ENCODE measurements at regions not wholly inside any gene's neighbourhood (a gene's known extent, or its start where the extent isn't known, plus 50 kb on each side); places are given as distances from the start of the nearest gene placed in this dataset.
A peak's percentile ranks its signal among the peaks of the same experiment; 100 is the strongest.

- H3K4me3 ChIP-seq (ENCODE audit: low read depth, low read length), result no peak overlapping the region
- peaks cover under 1% of the 10 kb centered on the region for H3K27me3 ChIP-seq (ENCODE audit: control insufficient read depth, insufficient read depth, low read length)
- H3K36me3 ChIP-seq (ENCODE audit: control insufficient read depth, insufficient read depth, low read length), result no peaks in the 10 kb centered on the region
- TF ChIP-seq, protein P1, sequence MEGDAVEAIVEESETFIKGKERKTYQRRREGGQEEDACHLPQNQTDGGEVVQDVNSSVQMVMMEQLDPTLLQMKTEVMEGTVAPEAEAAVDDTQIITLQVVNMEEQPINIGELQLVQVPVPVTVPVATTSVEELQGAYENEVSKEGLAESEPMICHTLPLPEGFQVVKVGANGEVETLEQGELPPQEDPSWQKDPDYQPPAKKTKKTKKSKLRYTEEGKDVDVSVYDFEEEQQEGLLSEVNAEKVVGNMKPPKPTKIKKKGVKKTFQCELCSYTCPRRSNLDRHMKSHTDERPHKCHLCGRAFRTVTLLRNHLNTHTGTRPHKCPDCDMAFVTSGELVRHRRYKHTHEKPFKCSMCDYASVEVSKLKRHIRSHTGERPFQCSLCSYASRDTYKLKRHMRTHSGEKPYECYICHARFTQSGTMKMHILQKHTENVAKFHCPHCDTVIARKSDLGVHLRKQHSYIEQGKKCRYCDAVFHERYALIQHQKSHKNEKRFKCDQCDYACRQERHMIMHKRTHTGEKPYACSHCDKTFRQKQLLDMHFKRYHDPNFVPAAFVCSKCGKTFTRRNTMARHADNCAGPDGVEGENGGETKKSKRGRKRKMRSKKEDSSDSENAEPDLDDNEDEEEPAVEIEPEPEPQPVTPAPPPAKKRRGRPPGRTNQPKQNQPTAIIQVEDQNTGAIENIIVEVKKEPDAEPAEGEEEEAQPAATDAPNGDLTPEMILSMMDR (IDR thresholded peaks at IDR 0.05; ENCODE audit: insufficient read depth, low read length, severe bottlenecking), result no peak
- no peak for DNase-seq (ENCODE audit: low read depth)
- FAIRE-seq, result no peak
Measured at GRCh38 chr1:114289824-114290223, 136.2 kb upstream of the SYT6 start.

- Histone ChIP-seq H3K4me3 (ENCODE audit: low read depth, low read length) (no peak overlapping the region), H3K27me3 (ENCODE audit: control insufficient read depth, insufficient read depth, low read length) (peaks cover 2% of the 10 kb centered on the region), H3K36me3 (ENCODE audit: control insufficient read depth, insufficient read depth, low read length) (no peaks in the 10 kb centered on the region)
- FAIRE-seq, result peak; percentile 13
- TF ChIP-seq, protein P1 (IDR thresholded peaks at IDR 0.05; ENCODE audit: insufficient read depth, low read length, severe bottlenecking), result no peak
- DNase-seq (ENCODE audit: low read depth), result no peak
Measured at GRCh38 chr1:114289306-114289705, 135.6 kb upstream of the SYT6 start.

DNA sequence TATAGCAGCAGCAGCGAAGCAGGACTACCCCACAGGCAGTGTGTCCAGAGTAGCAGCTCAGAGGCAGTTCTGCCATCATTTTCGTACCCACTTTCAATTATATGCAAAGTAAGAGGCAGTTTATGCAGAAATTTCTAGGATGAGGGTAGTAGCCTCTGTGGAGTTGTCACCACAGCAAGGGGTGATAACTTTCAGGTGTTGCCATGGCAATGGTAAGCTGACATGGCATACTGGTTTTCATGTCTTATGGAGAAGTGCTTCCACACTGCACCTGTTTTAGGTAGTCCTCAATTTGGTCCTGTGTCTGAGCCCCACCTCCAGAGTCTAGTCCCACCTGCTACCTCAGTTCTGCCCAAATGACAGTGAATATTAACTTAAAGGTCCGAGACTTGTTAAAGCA is 133.3 kb upstream of the SYT6 start:
- FAIRE-seq (no peak), DNase-seq (ENCODE audit: low read depth) (no peak)
- H3K36me3 ChIP-seq (ENCODE audit: control insufficient read depth, insufficient read depth, low read length), result no peaks in the 10 kb centered on the region
- H3K4me3 ChIP-seq (ENCODE audit: low read depth, low read length), result no peak overlapping the region
- H3K27me3 ChIP-seq (ENCODE audit: control insufficient read depth, insufficient read depth, low read length), result peaks cover 2% of the 10 kb centered on the region
- TF ChIP-seq, protein P1 (IDR thresholded peaks at IDR 0.05; ENCODE audit: insufficient read depth, low read length, severe bottlenecking), result no peak

- H3K4me3 ChIP-seq (ENCODE audit: low read depth, low read length), result no peak overlapping the region
- H3K27me3 ChIP-seq (ENCODE audit: control insufficient read depth, insufficient read depth, low read length), result peaks cover 2% of the 10 kb centered on the region
- DNase-seq (ENCODE audit: low read depth), result no peak
- FAIRE-seq, result no peak
- H3K36me3 ChIP-seq (ENCODE audit: control insufficient read depth, insufficient read depth, low read length), result no peaks in the 10 kb centered on the region
- TF ChIP-seq, protein P1 (IDR thresholded peaks at IDR 0.05; ENCODE audit: insufficient read depth, low read length, severe bottlenecking), result no peak
Measured at GRCh38 chr1:114286179-114286578, 132.5 kb upstream of the SYT6 start.

- peaks cover 2% of the 10 kb centered on the region for H3K27me3 ChIP-seq (ENCODE audit: control insufficient read depth, insufficient read depth, low read length)
- TF ChIP-seq, protein P1 (IDR thresholded peaks at IDR 0.05; ENCODE audit: insufficient read depth, low read length, severe bottlenecking), result peak; percentile 91
- no peak overlapping the region for H3K4me3 ChIP-seq (ENCODE audit: low read depth, low read length)
- H3K36me3 ChIP-seq (ENCODE audit: control insufficient read depth, insufficient read depth, low read length), result no peaks in the 10 kb centered on the region
- peak; percentile 73 for DNase-seq (ENCODE audit: low read depth)
- no peak for FAIRE-seq
Measured at GRCh38 chr1:114282751-114283403, 129.2 kb upstream of the SYT6 start.

- TF ChIP-seq, protein P1 (IDR thresholded peaks at IDR 0.05; ENCODE audit: insufficient read depth, low read length, severe bottlenecking), result no peak
- H3K27me3 ChIP-seq (ENCODE audit: control insufficient read depth, insufficient read depth, low read length), result no peaks in the 10 kb centered on the region
- H3K36me3 ChIP-seq (ENCODE audit: control insufficient read depth, insufficient read depth, low read length), result no peaks in the 10 kb centered on the region
- H3K4me3 ChIP-seq (ENCODE audit: low read depth, low read length), result no peak overlapping the region
- FAIRE-seq, result no peak
- no peak for DNase-seq (ENCODE audit: low read depth)
Measured at GRCh38 chr1:114278911-114279310, 125.2 kb upstream of the SYT6 start.
